GM21515 (cell line): ENCODE measurements at regions not wholly inside any gene's neighbourhood (a gene's known extent, or its start where the extent isn't known, plus 50 kb on each side); places are given as distances from the start of the nearest gene placed in this dataset.
"Not testable (repeated sequence)": the region's sequence is repeated elsewhere in the genome, so short reads cannot be mapped to it uniquely, and the experiment has no call there.

Experiments
- ATAC-seq: cut with Tn5 transposase; IDR thresholded peaks from one replicate; pipeline ENCODE4 v1.9.1; 2021; ENCODE audit not compliant: unreplicated experiment

GRCh38 chr16:34099028-34099427 lies 639.6 kb downstream of the TP53TG3F start:
- not testable (repeated sequence) for ATAC-seq
